ENCODE measurements at regions not wholly inside any gene's neighbourhood (a gene's known extent, or its start where the extent isn't known, plus 50 kb on each side); places are given as distances from the start of the nearest gene placed in this dataset.

GRCh38 chr2:187971893-187972292 lies 319.8 kb upstream of the GULP1 start:
- H3K9me3 ChIP-seq (ENCODE audit: control insufficient read depth, low read length) = no peaks in the 10 kb centered on the region
- no peak overlapping the region for H3K27ac ChIP-seq (ENCODE audit: low read length)
- no peaks in the 10 kb centered on the region for H3K27me3 ChIP-seq (ENCODE audit: control insufficient read depth, insufficient read depth)
- intact Hi-C loops (cut with DNase I) = no loop called here
- H3K4me3 ChIP-seq (ENCODE audit: low read length) = no peak overlapping the region
- WGBS = 53% methylated on average over 1 of the region's 1 CpG
- ATAC-seq (no peak), DNase-seq (no peak)
- H3K4me1 ChIP-seq (ENCODE audit: control insufficient read depth, insufficient read depth, low read length) = no peaks in the 10 kb centered on the region

- intact Hi-C loops (cut with DNase I) = no loop called here
- no peaks in the 10 kb centered on the region for H3K9me3 ChIP-seq (ENCODE audit: control insufficient read depth, low read length)
- H3K4me3 ChIP-seq (ENCODE audit: low read length) = no peak overlapping the region
- H3K27me3 ChIP-seq (ENCODE audit: control insufficient read depth, insufficient read depth) = no peaks in the 10 kb centered on the region
- no peak overlapping the region for H3K27ac ChIP-seq (ENCODE audit: low read length)
- H3K4me1 ChIP-seq (ENCODE audit: control insufficient read depth, insufficient read depth, low read length) = no peaks in the 10 kb centered on the region
- ATAC-seq = no peak
- WGBS = 75% methylated on average over 2 of the region's 2 CpGs
- no peak for DNase-seq
Observed at GRCh38 chr2:187976259-187976985, 315.3 kb upstream of the GULP1 start.

- intact Hi-C loops (cut with DNase I) = no loop called here
- no peak for ATAC-seq
- 78% methylated on average over 3 of the region's 3 CpGs for WGBS
Observed at GRCh38 chr2:187976986-187977333, 314.7 kb upstream of the GULP1 start.

GRCh38 chr2:187978356-187978755 lies 313.3 kb upstream of the GULP1 start:
- H3K27me3 ChIP-seq (ENCODE audit: control insufficient read depth, insufficient read depth) = no peaks in the 10 kb centered on the region
- H3K27ac ChIP-seq (ENCODE audit: low read length) = no peak overlapping the region
- DNase-seq = no peak
- no peak overlapping the region for H3K4me3 ChIP-seq (ENCODE audit: low read length)
- ATAC-seq = no peak
- WGBS = 87% methylated on average over 3 of the region's 3 CpGs
- H3K4me1 ChIP-seq (ENCODE audit: control insufficient read depth, insufficient read depth, low read length) = no peaks in the 10 kb centered on the region
- intact Hi-C loops (cut with DNase I) = no loop called here
- no peaks in the 10 kb centered on the region for H3K9me3 ChIP-seq (ENCODE audit: control insufficient read depth, low read length)

More at GRCh38 chr2:187976986-187977333, 314.7 kb upstream of the GULP1 start:
- Histone ChIP-seq H3K27me3 (ENCODE audit: control insufficient read depth, insufficient read depth) (no peaks in the 10 kb centered on the region), H3K27ac (ENCODE audit: low read length) (no peak overlapping the region), H3K4me3 (ENCODE audit: low read length) (no peak overlapping the region), H3K4me1 (ENCODE audit: control insufficient read depth, insufficient read depth, low read length) (no peaks in the 10 kb centered on the region), H3K9me3 (ENCODE audit: control insufficient read depth, low read length) (no peaks in the 10 kb centered on the region)
- DNase-seq = no peak

- no peak overlapping the region for H3K27ac ChIP-seq (ENCODE audit: low read length)
- DNase-seq (peak in 1 of 3 donors; percentile 22), ATAC-seq (peak; percentile 55 to 86)
- 18% methylated on average over 1 of the region's 1 CpG for WGBS
- intact Hi-C loops (cut with DNase I) = no loop called here
- no peaks in the 10 kb centered on the region for H3K27me3 ChIP-seq (ENCODE audit: control insufficient read depth, insufficient read depth)
- no peak overlapping the region for H3K4me3 ChIP-seq (ENCODE audit: low read length)
- no peaks in the 10 kb centered on the region for H3K9me3 ChIP-seq (ENCODE audit: control insufficient read depth, low read length)
- no peaks in the 10 kb centered on the region for H3K4me1 ChIP-seq (ENCODE audit: control insufficient read depth, insufficient read depth, low read length)
Observed at GRCh38 chr2:187982668-187983067, 309.0 kb upstream of the GULP1 start.

- Histone ChIP-seq H3K27ac (ENCODE audit: low read length) (no peak overlapping the region), H3K4me1 (ENCODE audit: control insufficient read depth, insufficient read depth, low read length) (no peaks in the 10 kb centered on the region), H3K4me3 (ENCODE audit: low read length) (no peak overlapping the region), H3K27me3 (ENCODE audit: control insufficient read depth, insufficient read depth) (no peaks in the 10 kb centered on the region), H3K9me3 (ENCODE audit: control insufficient read depth, low read length) (no peaks in the 10 kb centered on the region)
- ATAC-seq (no peak), DNase-seq (no peak)
- WGBS = 81% methylated on average over 2 of the region's 2 CpGs
- intact Hi-C loops (cut with DNase I) = no loop called here
Observed at GRCh38 chr2:187985195-187985594, 306.5 kb upstream of the GULP1 start.

- no peaks in the 10 kb centered on the region for H3K27me3 ChIP-seq (ENCODE audit: control insufficient read depth, insufficient read depth)
- no peak overlapping the region for H3K27ac ChIP-seq (ENCODE audit: low read length)
- DNase-seq (no peak), ATAC-seq (no peak)
- intact Hi-C loops (cut with DNase I) = no loop called here
- no peaks in the 10 kb centered on the region for H3K9me3 ChIP-seq (ENCODE audit: control insufficient read depth, low read length)
- H3K4me1 ChIP-seq (ENCODE audit: control insufficient read depth, insufficient read depth, low read length) = no peaks in the 10 kb centered on the region
- 59% methylated on average over 4 of the region's 4 CpGs for WGBS
- H3K4me3 ChIP-seq (ENCODE audit: low read length) = no peak overlapping the region
Observed at GRCh38 chr2:187985923-187986322, 305.8 kb upstream of the GULP1 start.

- Histone ChIP-seq H3K4me1 (ENCODE audit: control insufficient read depth, insufficient read depth, low read length) (no peaks in the 10 kb centered on the region), H3K9me3 (ENCODE audit: control insufficient read depth, low read length) (no peaks in the 10 kb centered on the region), H3K27ac (ENCODE audit: low read length) (no peak overlapping the region), H3K4me3 (ENCODE audit: low read length) (no peak overlapping the region), H3K27me3 (ENCODE audit: control insufficient read depth, insufficient read depth) (no peaks in the 10 kb centered on the region)
- 79% methylated on average over 7 of the region's 7 CpGs for WGBS
- no peak for DNase-seq
- ATAC-seq = no peak
- intact Hi-C loops (cut with DNase I) = no loop called here
Observed at GRCh38 chr2:187986390-187987105, 305.1 kb upstream of the GULP1 start.

- DNase-seq = no peak
- no peaks in the 10 kb centered on the region for H3K27me3 ChIP-seq (ENCODE audit: control insufficient read depth, insufficient read depth)
- intact Hi-C loops (cut with DNase I) = no loop called here
- no peak overlapping the region for H3K4me3 ChIP-seq (ENCODE audit: low read length)
- no peak for ATAC-seq
- no peaks in the 10 kb centered on the region for H3K4me1 ChIP-seq (ENCODE audit: control insufficient read depth, insufficient read depth, low read length)
- H3K27ac ChIP-seq (ENCODE audit: low read length) = no peak overlapping the region
- no peaks in the 10 kb centered on the region for H3K9me3 ChIP-seq (ENCODE audit: control insufficient read depth, low read length)
- WGBS = 74% methylated on average over 6 of the region's 6 CpGs
Observed at GRCh38 chr2:187988348-187988747, 303.3 kb upstream of the GULP1 start.

GRCh38 chr2:187989925-187990623 lies 301.6 kb upstream of the GULP1 start:
- Histone ChIP-seq H3K9me3 (ENCODE audit: control insufficient read depth, low read length) (no peaks in the 10 kb centered on the region), H3K4me1 (ENCODE audit: control insufficient read depth, insufficient read depth, low read length) (no peaks in the 10 kb centered on the region), H3K27me3 (ENCODE audit: control insufficient read depth, insufficient read depth) (no peaks in the 10 kb centered on the region), H3K4me3 (ENCODE audit: low read length) (no peak overlapping the region), H3K27ac (ENCODE audit: low read length) (no peak overlapping the region)
- ATAC-seq (no peak), DNase-seq (no peak)
- intact Hi-C loops (cut with DNase I) = no loop called here
- WGBS = 89% methylated on average over 2 of the region's 2 CpGs

GRCh38 chr2:187991389-187991788 lies 300.3 kb upstream of the GULP1 start:
- Histone ChIP-seq H3K9me3 (ENCODE audit: control insufficient read depth, low read length) (no peaks in the 10 kb centered on the region), H3K27me3 (ENCODE audit: control insufficient read depth, insufficient read depth) (no peaks in the 10 kb centered on the region), H3K4me1 (ENCODE audit: control insufficient read depth, insufficient read depth, low read length) (no peaks in the 10 kb centered on the region), H3K27ac (ENCODE audit: low read length) (no peak overlapping the region), H3K4me3 (ENCODE audit: low read length) (no peak overlapping the region)
- intact Hi-C loops (cut with DNase I) = no loop called here
- no peak for ATAC-seq
- no peak for DNase-seq
- 93% methylated on average over 1 of the region's 1 CpG for WGBS

Data from right cardiac atrium (tissue), 5 donors.